GM18861 (cell line): ENCODE measurements at regions not wholly inside any gene's neighbourhood (a gene's known extent, or its start where the extent isn't known, plus 50 kb on each side); places are given as distances from the start of the nearest gene placed in this dataset.
"Not testable (repeated sequence)": the region's sequence is repeated elsewhere in the genome, so short reads cannot be mapped to it uniquely, and the experiment has no call there.

Source experiments
- ATAC-seq: cut with Tn5 transposase; IDR thresholded peaks from one replicate; pipeline ENCODE4 v1.9.1; 2021; ENCODE audit not compliant: unreplicated experiment

DNA sequence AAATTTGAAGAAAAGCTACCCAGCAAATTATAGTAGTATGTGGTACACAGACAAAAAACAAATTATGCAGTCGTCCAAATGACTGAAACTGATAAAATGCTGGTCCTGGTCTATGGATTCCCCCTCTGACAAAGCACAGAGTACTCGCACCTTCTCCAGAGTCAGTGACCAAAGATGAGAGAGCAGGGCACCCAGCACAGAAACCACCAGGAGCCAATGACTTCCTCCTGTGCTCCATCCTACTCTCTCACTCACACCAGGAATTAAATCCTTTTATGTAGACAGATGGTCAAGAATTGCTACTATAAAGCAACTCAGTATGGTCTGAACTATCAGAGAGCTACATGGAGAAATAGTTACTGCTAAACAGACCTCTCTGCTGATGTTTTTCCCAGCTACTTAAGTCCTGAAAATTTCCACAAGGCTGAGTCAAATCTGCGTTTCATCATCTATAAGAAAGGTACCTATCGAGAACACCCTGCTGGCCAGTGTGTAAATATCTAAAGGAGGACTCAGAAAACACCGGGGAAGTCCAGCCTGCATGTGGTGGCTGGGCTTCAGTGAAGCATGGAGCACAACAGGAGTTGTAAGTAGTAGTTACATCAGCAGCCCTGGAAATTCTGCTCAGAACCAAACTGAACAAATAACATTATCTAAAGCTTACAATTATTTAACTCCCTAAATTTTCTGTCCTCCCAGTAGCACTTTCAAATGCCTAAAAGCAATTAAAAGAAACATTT lies 84.5 kb upstream of the FBXO28 start:
- ATAC-seq: peak; percentile 93

DNA sequence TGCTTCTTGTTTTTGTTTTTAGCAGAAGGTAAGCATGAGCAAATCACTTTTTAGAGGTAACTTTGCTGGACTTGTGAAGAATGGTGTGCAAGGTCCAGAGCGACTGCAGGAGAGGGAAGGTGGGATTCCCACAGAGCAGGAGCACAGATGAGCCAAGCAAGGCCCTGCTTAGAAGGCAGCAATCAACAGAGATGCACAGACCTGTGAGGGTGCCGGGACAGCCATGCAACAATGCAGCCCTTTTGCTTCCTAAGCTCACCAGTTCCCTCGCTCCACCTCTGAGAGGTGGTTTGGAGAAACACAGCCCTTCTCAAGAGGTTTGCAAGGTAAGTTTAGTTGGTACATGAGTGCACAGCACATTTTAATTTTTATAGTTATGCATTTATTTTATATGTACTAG lies 85.1 kb upstream of the FBXO28 start:
- not testable (repeated sequence) for ATAC-seq

DNA sequence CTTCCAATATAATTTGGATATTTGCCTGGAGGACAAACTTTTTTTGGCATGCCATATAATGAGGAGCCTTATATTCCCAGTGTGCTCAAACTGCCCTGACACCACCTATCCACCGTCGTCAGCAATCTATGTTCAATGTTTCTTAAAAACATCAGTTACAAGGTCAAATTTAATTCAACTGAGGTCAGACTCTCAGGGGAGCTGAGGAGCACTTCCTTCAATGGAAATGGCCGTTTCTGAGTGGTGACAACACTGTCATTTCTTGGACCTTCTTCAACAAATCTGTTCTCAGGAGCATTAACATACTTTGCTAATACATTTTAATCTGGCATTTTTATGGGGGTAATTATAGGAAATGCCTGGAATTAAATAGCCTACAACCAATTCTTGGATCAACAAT lies 90.8 kb upstream of the FBXO28 start:
- ATAC-seq: not testable (repeated sequence)

DNA sequence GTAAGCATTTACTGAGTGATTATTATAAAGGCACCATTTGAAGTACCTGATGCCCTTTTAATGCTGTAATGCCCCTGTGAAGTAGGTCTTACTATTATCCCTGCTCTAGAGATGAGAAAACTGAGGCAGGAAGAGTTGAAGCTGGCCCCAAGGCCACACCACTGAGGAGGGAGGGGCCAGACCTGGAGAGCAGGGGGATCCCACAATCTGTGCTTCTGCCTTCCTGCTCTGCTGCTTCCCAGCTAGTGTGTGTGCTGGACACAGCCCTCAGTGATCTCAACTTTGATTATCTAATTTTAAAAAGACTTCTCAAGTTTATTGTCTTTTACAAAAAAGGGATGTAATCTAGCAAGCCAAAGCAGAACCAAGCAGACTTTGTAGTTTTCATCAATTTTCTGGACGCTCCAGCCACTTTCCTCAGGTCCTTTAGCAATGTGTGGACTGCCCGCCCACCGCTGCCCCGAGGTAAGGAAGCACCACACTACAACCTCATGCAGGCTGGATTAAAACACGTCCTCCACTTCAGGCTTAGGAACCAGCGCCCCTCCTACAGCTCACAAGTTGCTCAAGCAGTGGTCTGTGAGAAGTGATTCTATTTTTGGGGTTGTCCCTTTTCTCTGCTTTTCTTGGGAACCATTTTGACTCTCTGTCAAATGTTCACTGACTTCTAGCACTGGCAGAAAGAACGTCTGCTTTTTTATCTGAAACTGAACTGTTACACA lies 91.5 kb upstream of the FBXO28 start:
- ATAC-seq: not testable (repeated sequence)

DNA sequence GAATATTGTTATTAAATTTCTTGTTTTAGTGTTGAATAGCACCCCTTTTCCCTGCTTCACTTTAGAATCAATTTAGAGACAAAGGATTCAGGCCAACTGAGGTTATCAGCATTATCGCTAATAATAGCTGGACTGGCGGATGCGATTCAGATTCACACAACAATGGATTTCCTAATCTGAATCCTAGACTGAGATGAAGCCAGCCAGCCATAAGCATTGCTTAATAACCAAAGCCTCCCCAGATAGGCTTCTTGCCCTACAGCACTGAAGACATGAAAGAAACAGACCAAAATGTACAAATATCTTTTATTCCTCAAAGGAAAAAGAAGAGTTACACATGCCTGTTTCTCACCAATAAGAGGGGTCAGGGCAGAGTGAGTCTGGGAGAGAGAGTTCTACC lies 94.0 kb upstream of the FBXO28 start:
- not testable (repeated sequence) for ATAC-seq

DNA sequence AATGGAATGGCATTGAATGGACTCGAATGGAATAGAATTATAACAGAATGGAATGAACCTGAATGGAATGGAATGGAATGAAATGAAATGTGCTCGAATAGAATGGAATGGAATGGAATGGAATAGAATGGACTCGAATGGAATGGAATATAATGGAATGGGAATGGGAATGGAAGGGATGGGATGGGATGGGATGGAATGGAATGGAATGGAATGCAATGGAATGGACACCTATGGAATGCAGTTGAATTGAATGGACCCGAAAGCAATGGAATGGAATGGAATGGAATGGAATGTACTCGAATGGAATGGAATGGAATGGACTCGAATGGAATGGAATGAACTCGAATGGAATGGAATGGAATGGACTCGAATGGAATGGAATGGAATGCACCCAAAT lies 98.1 kb upstream of the FBXO28 start:
- not testable (repeated sequence) for ATAC-seq

DNA sequence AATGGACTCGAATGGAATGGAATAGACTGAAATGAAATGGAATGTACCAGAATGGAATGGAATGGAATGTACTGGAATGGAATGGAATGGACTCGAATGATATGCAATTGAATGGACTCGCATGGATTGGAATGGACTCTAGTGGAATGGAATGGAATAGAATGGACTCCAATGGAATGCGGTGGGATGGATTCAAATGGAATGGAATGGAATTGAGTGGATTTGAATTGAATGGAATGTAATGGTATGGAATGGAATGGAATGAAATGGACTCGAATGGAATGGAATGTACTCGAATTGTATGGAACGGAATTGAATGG lies 99.6 kb upstream of the FBXO28 start:
- no peak for ATAC-seq

DNA sequence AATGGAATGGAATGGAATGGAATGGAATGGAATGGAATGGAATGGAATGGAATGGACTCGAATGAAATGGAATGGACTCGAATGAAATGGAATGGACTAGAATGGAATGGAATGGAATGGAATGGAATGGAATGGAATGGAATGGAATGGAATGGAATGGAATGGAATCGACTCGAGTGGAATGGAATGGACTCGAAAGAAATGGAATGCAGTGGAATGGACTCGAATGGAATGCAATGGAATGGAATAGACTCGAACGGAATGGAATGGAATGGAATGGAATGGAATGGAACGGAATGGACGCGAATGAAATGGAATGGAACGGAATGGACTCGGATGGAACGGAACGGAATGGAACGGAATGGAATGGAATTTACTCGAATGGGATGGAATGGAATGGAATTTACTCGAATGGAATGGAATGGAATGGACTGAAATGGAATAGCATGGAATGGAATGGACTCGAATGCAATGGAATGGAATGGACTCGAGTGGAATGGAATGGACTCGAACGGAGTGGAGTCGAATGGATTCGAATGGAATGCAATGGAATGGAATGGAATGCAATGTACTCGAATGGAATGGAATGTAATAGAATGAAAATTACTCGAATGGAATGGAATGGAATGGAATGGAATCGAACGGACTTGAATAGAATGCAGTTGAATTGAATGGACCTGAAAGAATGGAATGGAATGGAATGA lies 100.1 kb upstream of the FBXO28 start:
- ATAC-seq: not testable (repeated sequence)

DNA sequence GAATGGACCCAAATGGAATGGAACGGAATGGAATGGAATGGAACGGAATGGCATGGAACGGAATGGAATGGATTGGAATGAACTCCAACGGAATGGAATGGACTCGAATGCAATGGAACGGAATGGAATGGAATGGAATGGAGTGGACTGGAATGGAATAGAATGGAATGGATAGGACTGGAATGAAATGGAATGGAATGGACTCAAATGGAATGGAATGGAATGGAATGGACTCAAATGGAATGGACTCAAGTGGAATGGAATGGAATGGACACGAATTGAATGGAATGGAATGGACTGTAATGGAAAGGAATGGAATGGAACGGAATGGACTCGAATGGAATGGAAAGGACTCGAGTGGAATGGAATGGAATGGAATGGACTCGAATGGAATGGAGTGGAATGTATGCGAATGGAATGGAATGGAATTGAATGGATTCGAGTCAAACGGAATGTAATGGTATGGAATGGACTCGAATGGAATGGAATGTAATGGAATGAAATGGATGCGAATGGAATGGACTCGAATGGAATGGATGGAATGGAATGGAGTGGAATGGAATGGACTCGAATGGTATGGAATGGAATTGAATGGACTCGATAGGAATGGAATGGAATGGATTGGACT lies 101.0 kb upstream of the FBXO28 start:
- ATAC-seq: not testable (repeated sequence)

DNA sequence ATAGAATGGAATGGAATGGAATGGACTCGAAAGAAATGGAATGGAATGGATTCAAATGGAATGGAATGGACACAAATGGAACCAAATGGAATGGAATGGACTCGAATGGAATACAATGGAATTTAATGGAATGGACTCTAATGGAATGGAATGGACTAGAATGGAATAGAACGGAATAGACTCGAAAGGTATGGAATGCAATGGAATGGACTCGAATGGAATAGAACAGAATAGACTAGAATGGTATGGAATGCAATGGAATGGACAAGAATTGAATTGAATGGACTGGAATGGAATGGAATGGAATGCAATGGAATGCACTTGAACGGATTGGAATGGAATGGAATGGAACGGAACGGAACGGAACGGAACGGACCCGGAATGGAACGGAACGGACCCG lies 101.7 kb upstream of the FBXO28 start:
- ATAC-seq: not testable (repeated sequence)

DNA sequence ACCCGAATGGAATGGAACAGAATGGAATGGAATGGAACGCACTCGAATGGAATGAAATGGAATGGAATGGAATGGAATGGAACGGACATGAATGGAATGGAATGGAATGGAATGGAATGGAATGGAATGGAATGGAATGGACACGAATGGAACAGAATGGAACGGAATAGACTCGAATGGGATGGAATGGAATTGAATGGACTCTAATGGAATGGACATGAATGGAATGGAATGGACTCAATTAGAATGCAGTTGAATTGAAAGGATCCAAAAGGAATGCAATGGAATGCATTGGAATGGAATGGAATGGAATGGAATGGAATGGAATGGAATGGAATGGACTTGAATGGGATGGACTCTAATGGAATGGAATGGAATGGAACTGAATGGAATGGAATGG lies 102.2 kb upstream of the FBXO28 start:
- not testable (repeated sequence) for ATAC-seq

DNA sequence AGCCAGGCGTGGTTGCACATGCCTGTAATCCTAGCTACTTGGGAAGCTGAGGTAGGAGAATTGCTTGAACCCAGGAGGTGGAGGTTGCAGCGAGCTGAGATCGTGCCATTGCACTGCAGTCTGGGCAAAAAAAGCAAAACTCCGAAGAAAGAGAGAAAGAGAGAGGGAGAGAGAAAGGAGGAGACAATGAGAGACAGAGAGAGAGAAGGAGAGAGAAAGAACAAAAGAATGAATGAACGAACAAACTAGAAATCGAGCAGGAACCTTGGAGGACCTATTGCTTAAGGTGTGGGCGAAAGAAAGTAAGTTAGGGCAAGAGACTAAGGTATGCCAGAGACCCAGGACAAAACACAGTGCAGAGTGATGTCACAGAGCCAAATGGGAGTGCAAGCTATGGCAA lies 102.8 kb upstream of the FBXO28 start:
- not testable (repeated sequence) for ATAC-seq

DNA sequence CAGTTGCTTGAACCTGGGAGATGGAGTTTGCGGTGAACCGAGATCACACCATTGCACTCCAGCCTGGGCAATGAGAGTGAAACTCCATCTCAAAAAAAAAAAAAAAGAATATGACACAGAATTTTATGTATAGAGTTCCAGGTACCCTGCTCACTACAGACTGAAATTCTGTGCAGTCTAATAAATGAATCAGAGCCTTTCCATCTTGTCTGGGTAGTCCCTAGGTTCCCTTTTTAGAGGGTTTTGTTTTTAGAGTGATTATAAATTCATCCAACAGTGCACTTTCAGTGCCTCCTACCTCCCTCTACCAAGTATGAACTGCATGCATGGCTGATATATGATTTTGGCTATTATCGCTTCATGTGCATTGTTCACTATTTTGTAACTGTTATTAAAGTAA lies 107.9 kb upstream of the FBXO28 start:
- not testable (repeated sequence) for ATAC-seq

DNA sequence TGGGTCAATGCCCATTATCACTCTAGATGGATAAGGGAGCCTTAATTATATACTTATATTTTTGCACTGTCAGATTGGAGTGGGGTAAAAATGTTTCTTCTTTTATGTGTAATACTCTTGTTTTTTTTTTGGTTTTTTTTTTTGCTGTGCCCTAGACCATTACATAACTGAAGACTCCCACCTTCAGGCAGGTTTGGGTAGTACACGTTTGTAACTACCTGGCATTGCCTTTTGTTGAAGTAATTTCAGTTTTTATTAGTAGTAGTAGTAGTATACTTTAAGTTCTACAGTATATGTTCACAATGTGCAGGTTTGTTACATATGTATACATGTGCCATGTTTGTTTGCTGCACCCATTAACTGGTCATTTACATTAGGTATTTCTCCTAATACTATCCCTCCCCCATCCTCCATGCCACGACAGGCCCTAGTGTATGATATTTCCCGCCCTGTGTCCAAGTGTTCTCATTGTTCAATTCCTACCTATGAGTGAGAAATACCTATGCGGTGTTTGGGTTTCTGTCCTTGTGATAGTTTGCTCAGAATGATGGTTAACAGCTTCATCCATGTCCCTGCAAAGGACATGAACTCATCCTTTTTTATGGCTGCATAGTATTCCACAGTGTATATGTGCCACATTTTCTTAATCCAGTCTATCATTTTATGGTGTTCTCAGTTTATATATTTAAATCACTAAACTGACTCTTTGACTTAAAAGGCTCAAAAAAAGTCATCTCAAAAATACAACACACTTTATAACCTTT lies 109.2 kb upstream of the FBXO28 start:
- not testable (repeated sequence) for ATAC-seq

DNA sequence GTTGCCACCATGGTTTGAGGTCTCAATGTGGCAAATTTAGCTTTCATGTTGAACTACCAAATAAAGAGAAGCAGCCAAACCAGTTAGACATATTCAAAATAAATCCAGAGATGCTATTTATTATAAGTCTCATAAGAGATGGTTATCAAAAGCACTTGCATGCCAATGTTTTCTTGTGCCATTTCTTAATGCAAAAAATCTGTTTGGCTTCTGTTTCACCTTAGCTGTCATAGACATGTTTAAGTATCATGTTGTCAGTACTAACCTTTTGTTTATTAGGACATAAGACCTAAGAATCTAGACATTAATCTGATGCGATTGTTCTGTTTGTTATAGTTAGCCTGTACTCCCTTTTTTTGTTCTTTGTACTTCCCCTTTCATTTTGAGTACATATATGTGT lies 110.0 kb upstream of the FBXO28 start:
- not testable (repeated sequence) for ATAC-seq

DNA sequence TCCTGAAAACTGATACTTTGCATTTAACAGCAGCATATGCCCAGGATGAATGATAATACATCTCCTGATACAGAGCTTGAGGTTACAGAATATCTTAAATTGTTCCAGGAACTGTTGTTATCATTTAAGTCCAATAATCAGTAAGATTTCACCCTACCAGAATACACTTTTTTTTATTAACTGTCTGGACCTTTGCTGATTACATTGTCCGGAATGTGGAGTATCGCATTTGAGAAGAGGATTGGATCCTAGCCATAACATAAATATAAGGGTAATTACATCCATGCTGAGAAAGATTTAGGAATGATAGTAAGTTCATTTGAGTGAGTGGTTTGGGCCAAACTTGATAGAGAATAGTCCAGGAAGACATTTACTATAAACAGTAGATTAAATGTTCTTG lies 112.2 kb upstream of the FBXO28 start:
- ATAC-seq: not testable (repeated sequence)

DNA sequence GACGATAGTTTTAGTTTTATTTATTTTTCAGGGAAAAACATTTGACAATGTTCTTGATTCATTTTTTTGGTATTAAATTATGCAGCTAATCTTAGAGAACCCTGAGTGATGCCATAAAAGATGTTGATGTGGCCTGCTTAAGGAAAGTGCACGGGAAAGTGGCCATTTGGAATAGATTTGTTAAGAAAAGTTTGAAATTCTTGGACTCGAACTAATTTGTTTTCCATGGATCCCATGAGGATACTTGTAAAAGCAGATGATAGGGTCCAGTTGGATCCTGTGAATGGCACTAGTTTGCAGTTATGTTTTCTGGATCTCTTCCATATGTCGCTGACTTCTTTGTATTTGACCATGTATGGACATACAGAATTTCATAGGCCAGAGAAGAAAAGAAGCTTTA lies 114.2 kb upstream of the FBXO28 start:
- not testable (repeated sequence) for ATAC-seq

DNA sequence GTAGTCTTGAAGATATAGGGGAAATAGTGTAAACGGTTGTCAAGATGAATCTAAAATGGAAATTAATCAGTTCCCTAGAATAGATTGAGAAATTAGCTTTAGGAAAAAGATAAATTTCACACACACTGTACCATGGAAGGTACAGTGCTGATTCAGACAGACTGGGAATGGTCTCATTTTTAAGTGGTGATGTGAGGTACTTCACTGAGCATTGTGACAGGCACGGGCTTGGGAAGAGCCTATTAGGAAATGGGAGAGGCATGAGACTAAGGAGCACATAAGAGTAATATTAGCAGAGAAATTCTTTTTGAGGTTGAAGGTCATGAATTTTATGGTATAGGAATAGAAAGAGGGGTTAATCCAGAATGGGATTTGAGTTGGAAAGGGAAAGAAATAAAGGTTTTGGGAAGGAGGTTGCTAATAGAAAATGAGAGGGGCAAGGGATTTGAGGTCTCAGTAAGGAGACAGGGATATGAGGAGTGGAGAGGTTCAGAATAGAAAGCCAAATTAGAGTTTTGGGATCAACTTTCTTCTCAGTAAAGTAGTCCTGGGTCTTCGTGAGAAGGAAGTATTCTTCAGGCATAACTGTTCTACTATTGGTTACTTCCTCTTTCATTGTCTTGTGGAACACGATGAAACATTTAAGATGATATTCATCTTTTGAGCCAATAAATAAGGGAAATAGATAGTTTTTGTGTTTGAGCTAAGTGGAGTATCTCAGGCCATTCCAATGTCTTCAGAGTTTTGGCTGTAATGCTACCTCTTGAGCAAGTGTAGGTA lies 115.0 kb upstream of the FBXO28 start:
- not testable (repeated sequence) for ATAC-seq

DNA sequence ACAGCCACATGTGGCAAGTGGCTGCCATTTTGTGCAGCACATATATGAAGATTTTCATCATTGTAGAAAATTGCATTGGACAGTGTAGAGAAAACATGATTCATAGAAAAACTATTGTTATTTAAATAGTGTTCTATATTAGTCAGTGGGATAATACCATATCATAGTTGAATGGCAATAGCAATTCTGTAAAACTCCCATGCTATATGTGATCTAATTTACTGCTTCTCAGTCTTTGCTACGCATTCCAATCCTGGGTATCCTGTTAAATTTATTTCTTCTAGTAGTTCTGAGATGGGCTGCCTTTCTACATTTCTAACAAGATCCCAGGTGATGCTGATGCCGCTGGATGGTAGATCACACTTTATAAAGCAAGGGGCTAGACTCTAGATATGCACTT lies 117.5 kb upstream of the FBXO28 start:
- ATAC-seq: not testable (repeated sequence)
